ENCODE measurements at regions not wholly inside any gene's neighbourhood (a gene's known extent, or its start where the extent isn't known, plus 50 kb on each side); places are given as distances from the start of the nearest gene placed in this dataset.
A peak's percentile ranks its signal among the peaks of the same experiment; 100 is the strongest.

- no peak overlapping the region for H3K27ac ChIP-seq (ENCODE audit: low read depth, low read length)
- H4K20me1 ChIP-seq (ENCODE audit: insufficient read depth, low read length): no peaks in the 10 kb centered on the region
- Mint-ChIP-seq H3K4me3 (ENCODE audit: unreplicated experiment) (no peak overlapping the region), H3K27me3 (ENCODE audit: low read depth, unreplicated experiment) (peaks cover 5% of the 10 kb centered on the region), H3K27ac (ENCODE audit: unreplicated experiment) (no peak overlapping the region), H3K9me3 (ENCODE audit: unreplicated experiment) (no peaks in the 10 kb centered on the region), H3K36me3 (ENCODE audit: low read depth, unreplicated experiment) (no peaks in the 10 kb centered on the region), H3K4me1 (ENCODE audit: low read depth, unreplicated experiment) (no peaks in the 10 kb centered on the region)
- no peak for TF ChIP-seq CTCF (IDR thresholded peaks at IDR 0.05; ENCODE audit: insufficient read depth, low read depth, low read length)
- TF ChIP-seq EZH2 (IDR thresholded peaks at IDR 0.05; ENCODE audit: insufficient read depth, low read length): no peak
- DNase-seq (ENCODE audit: low read depth) (no peak), FAIRE-seq (no peak)
- H3K27me3 ChIP-seq (ENCODE audit: insufficient read depth, low read length): no peaks in the 10 kb centered on the region
- H3K4me1 ChIP-seq (ENCODE audit: insufficient read depth, low read length): no peaks in the 10 kb centered on the region
- H3K9me3 ChIP-seq (ENCODE audit: insufficient read depth, low read depth, low read length): no peaks in the 10 kb centered on the region
- H3K36me3 ChIP-seq (ENCODE audit: insufficient read depth, low read length): no peaks in the 10 kb centered on the region
- H3K9ac ChIP-seq (ENCODE audit: low read length): no peak overlapping the region
- H3K4me3 ChIP-seq (ENCODE audit: insufficient read depth, low read depth, low read length): no peak overlapping the region
- H3K79me2 ChIP-seq (ENCODE audit: insufficient read depth, low read length): no peaks in the 10 kb centered on the region
- no peak overlapping the region for H2AFZ ChIP-seq (ENCODE audit: low read depth, low read length)
- no peak overlapping the region for H3K4me2 ChIP-seq (ENCODE audit: low read length)
Observed at GRCh38 chr2:5898667-5899066, 206.5 kb downstream of the SOX11 start.

GRCh38 chr2:5905661-5906060, 213.5 kb downstream of the SOX11 start:
- Histone ChIP-seq H3K9me3 (ENCODE audit: insufficient read depth, low read depth, low read length) (no peaks in the 10 kb centered on the region), H3K27me3 (ENCODE audit: insufficient read depth, low read length) (no peaks in the 10 kb centered on the region), H2AFZ (ENCODE audit: low read depth, low read length) (no peak overlapping the region), H3K9ac (ENCODE audit: low read length) (no peak overlapping the region), H3K79me2 (ENCODE audit: insufficient read depth, low read length) (no peaks in the 10 kb centered on the region), H3K36me3 (ENCODE audit: insufficient read depth, low read length) (no peaks in the 10 kb centered on the region), H3K27ac (ENCODE audit: low read depth, low read length) (no peak overlapping the region), H4K20me1 (ENCODE audit: insufficient read depth, low read length) (no peaks in the 10 kb centered on the region), H3K4me3 (ENCODE audit: insufficient read depth, low read depth, low read length) (no peak overlapping the region), H3K4me1 (ENCODE audit: insufficient read depth, low read length) (peaks cover 5% of the 10 kb centered on the region), H3K4me2 (ENCODE audit: low read length) (no peak overlapping the region)
- Mint-ChIP-seq H3K27ac (ENCODE audit: unreplicated experiment) (no peak overlapping the region), H3K27me3 (ENCODE audit: low read depth, unreplicated experiment) (peaks cover 7% of the 10 kb centered on the region), H3K4me3 (ENCODE audit: unreplicated experiment) (no peak overlapping the region), H3K36me3 (ENCODE audit: low read depth, unreplicated experiment) (no peaks in the 10 kb centered on the region), H3K9me3 (ENCODE audit: unreplicated experiment) (no peaks in the 10 kb centered on the region), H3K4me1 (ENCODE audit: low read depth, unreplicated experiment) (peaks cover 10% of the 10 kb centered on the region)
- FAIRE-seq (no peak), DNase-seq (ENCODE audit: low read depth) (no peak)
- TF ChIP-seq EZH2 (IDR thresholded peaks at IDR 0.05; ENCODE audit: insufficient read depth, low read length) (no peak), CTCF (IDR thresholded peaks at IDR 0.05; ENCODE audit: insufficient read depth, low read depth, low read length) (no peak)

GRCh38 chr2:5908071-5908470, 215.9 kb downstream of the SOX11 start:
- no peak overlapping the region for H3K4me3 ChIP-seq (ENCODE audit: insufficient read depth, low read depth, low read length)
- Mint-ChIP-seq H3K36me3 (ENCODE audit: low read depth, unreplicated experiment) (no peaks in the 10 kb centered on the region), H3K27me3 (ENCODE audit: low read depth, unreplicated experiment) (peaks cover 10% of the 10 kb centered on the region), H3K4me1 (ENCODE audit: low read depth, unreplicated experiment) (peaks cover 10% of the 10 kb centered on the region), H3K4me3 (ENCODE audit: unreplicated experiment) (no peak overlapping the region), H3K9me3 (ENCODE audit: unreplicated experiment) (no peaks in the 10 kb centered on the region), H3K27ac (ENCODE audit: unreplicated experiment) (no peak overlapping the region)
- no peak overlapping the region for H3K27ac ChIP-seq (ENCODE audit: low read depth, low read length)
- no peak overlapping the region for H3K9ac ChIP-seq (ENCODE audit: low read length)
- H3K9me3 ChIP-seq (ENCODE audit: insufficient read depth, low read depth, low read length): no peaks in the 10 kb centered on the region
- no peaks in the 10 kb centered on the region for H3K79me2 ChIP-seq (ENCODE audit: insufficient read depth, low read length)
- peaks cover 5% of the 10 kb centered on the region for H3K4me1 ChIP-seq (ENCODE audit: insufficient read depth, low read length)
- TF ChIP-seq CTCF (IDR thresholded peaks at IDR 0.05; ENCODE audit: insufficient read depth, low read depth, low read length) (no peak), EZH2 (IDR thresholded peaks at IDR 0.05; ENCODE audit: insufficient read depth, low read length) (no peak)
- no peaks in the 10 kb centered on the region for H4K20me1 ChIP-seq (ENCODE audit: insufficient read depth, low read length)
- H3K4me2 ChIP-seq (ENCODE audit: low read length): no peak overlapping the region
- H3K27me3 ChIP-seq (ENCODE audit: insufficient read depth, low read length): no peaks in the 10 kb centered on the region
- DNase-seq (ENCODE audit: low read depth) (peak; percentile 62), FAIRE-seq (no peak)
- H2AFZ ChIP-seq (ENCODE audit: low read depth, low read length): no peak overlapping the region
- H3K36me3 ChIP-seq (ENCODE audit: insufficient read depth, low read length): no peaks in the 10 kb centered on the region
